ENCODE measurements at regions not wholly inside any gene's neighbourhood (a gene's known extent, or its start where the extent isn't known, plus 50 kb on each side); places are given as distances from the start of the nearest gene placed in this dataset.

- H3K79me2 ChIP-seq (ENCODE audit: insufficient read depth, low read length), result no peaks in the 10 kb centered on the region
- POLR2A ChIA-PET, result no interaction called here
These were observed 219.6 kb upstream of the SESN3 start for GRCh38 chr11:95450547-95451123.

GRCh38 chr11:95445746-95446333 lies 214.8 kb upstream of the SESN3 start:
- DNase-seq (ENCODE audit: low read depth, low spot score), result no peak
- Histone ChIP-seq H3K9me3 (ENCODE audit: control insufficient read depth in 1 of 2, insufficient read depth in 1 of 2, low read depth in 1 of 2, low read length in 2 of 2) (no peaks in the 10 kb centered on the region), H3K36me3 (ENCODE audit: control insufficient read depth in 1 of 2, insufficient read depth in 2 of 2, low read length in 2 of 2) (no peaks in the 10 kb centered on the region), H3K9ac (ENCODE audit: low read length) (no peak overlapping the region), H3K4me1 (ENCODE audit: control insufficient read depth in 1 of 2, insufficient read depth in 2 of 2, low read length in 2 of 2) (no peaks in the 10 kb centered on the region), H3K27me3 (ENCODE audit: insufficient read depth, low read length) (no peaks in the 10 kb centered on the region), H2AFZ (ENCODE audit: low read depth, low read length, poor library complexity, severe bottlenecking) (no peak overlapping the region), H3K4me3 (replicated peaks in 1 of 2; ENCODE audit: low read depth in 1 of 2, low read length in 2 of 2) (no peak overlapping the region), H3K79me2 (ENCODE audit: insufficient read depth, low read length) (no peaks in the 10 kb centered on the region), H3K9me2 (ENCODE audit: insufficient read depth) (no peaks in the 10 kb centered on the region), H3K4me2 (ENCODE audit: low read length) (no peak overlapping the region), H3K27ac (ENCODE audit: low read depth, low read length) (no peak overlapping the region), H4K20me1 (ENCODE audit: insufficient read depth) (no peaks in the 10 kb centered on the region)
- intact Hi-C loops (cut with micrococcal nuclease), result no loop called here
- CTCF ChIA-PET, result no interaction called here
- RAD21 ChIA-PET (ENCODE audit: low non-redundant PET in 1 of 2, low total read pairs in 2 of 2, uncharacterized antibody in 2 of 2, unreplicated experiment in 2 of 2), result no interaction called here
- POLR2A ChIA-PET, result no interaction called here
- BruUV-seq (replicated peaks), result no TSS peak
- no peak for ATAC-seq
- TF ChIP-seq EZH2phosphoT487 (IDR thresholded peaks at IDR 0.05; ENCODE audit: borderline replicate concordance), result no peak
- TF ChIP-seq ZBTB33 (IDR thresholded peaks at IDR 0.05; ENCODE audit: extremely low read depth, insufficient replicate concordance, low read length), result no peak
- no peak for TF ChIP-seq CEBPB (IDR thresholded peaks at IDR 0.05; ENCODE audit: low read depth)
- TF ChIP-seq JUND (IDR thresholded peaks at IDR 0.05), result no peak
- no peak for TF ChIP-seq EZH2 (IDR thresholded peaks at IDR 0.05)
- no peak for TF ChIP-seq TCF7L2 (IDR thresholded peaks at IDR 0.05; ENCODE audit: borderline replicate concordance, extremely low read depth, insufficient read depth, insufficient read length)
- TF ChIP-seq ZFX (IDR thresholded peaks at IDR 0.05), result no peak
- TF ChIP-seq ZNF274 (IDR thresholded peaks at IDR 0.05; ENCODE audit: low read depth, low read length), result no peak
- no peak for TF ChIP-seq CBX3 (IDR thresholded peaks at IDR 0.05; ENCODE audit: low read depth)
- no peak for TF ChIP-seq SP1 (IDR thresholded peaks at IDR 0.05; ENCODE audit: low read depth)
- TF ChIP-seq POLR2AphosphoS5 (IDR thresholded peaks at IDR 0.05; ENCODE audit: low read depth, low read length), result no peak
- no peak for TF ChIP-seq SRF (IDR thresholded peaks at IDR 0.05; ENCODE audit: low read depth)
- TF ChIP-seq ELF1 (IDR thresholded peaks at IDR 0.05; ENCODE audit: borderline replicate concordance, low read depth), result no peak
- TF ChIP-seq CTCF (IDR thresholded peaks at IDR 0.05 in 2 of 3, conservative IDR thresholded peaks at IDR 0.05 in 1 of 3; ENCODE audit: borderline replicate concordance in 1 of 3, insufficient read depth in 1 of 3, low read depth in 2 of 3, low read length in 2 of 3), result no peak
- no peak for TF ChIP-seq ATF3 (IDR thresholded peaks at IDR 0.05)
- no peak for TF ChIP-seq EGR1 (IDR thresholded peaks at IDR 0.05; ENCODE audit: low read depth)
- no peak for TF ChIP-seq SIN3A (IDR thresholded peaks at IDR 0.05; ENCODE audit: low read depth)

More at GRCh38 chr11:95450547-95451123, 219.6 kb upstream of the SESN3 start:
- Histone ChIP-seq H4K20me1 (ENCODE audit: insufficient read depth) (no peaks in the 10 kb centered on the region), H3K9ac (ENCODE audit: low read length) (no peak overlapping the region), H3K4me3 (replicated peaks in 1 of 2; ENCODE audit: low read depth in 1 of 2, low read length in 2 of 2) (no peak overlapping the region), H2AFZ (ENCODE audit: low read depth, low read length, poor library complexity, severe bottlenecking) (no peak overlapping the region), H3K27me3 (ENCODE audit: insufficient read depth, low read length) (no peaks in the 10 kb centered on the region), H3K4me2 (ENCODE audit: low read length) (no peak overlapping the region), H3K36me3 (ENCODE audit: control insufficient read depth in 1 of 2, insufficient read depth in 2 of 2, low read length in 2 of 2) (no peaks in the 10 kb centered on the region), H3K9me2 (ENCODE audit: insufficient read depth) (no peaks in the 10 kb centered on the region), H3K9me3 (ENCODE audit: control insufficient read depth in 1 of 2, insufficient read depth in 1 of 2, low read depth in 1 of 2, low read length in 2 of 2) (no peaks in the 10 kb centered on the region), H3K27ac (ENCODE audit: low read depth, low read length) (no peak overlapping the region), H3K4me1 (ENCODE audit: control insufficient read depth in 1 of 2, insufficient read depth in 2 of 2, low read length in 2 of 2) (no peaks in the 10 kb centered on the region)
- intact Hi-C loops (cut with micrococcal nuclease), result no loop called here
- no peak for TF ChIP-seq ZNF274 (IDR thresholded peaks at IDR 0.05; ENCODE audit: low read depth, low read length)
- TF ChIP-seq YY1 (IDR thresholded peaks at IDR 0.05; ENCODE audit: extremely low read depth, insufficient replicate concordance, low read depth, low read length), result no peak
- no peak for TF ChIP-seq EZH2 (IDR thresholded peaks at IDR 0.05)
- TF ChIP-seq CBX3 (IDR thresholded peaks at IDR 0.05; ENCODE audit: low read depth), result no peak
- CTCF ChIA-PET, result no interaction called here
- DNase-seq (ENCODE audit: low read depth, low spot score), result no peak
- no TSS peak for BruUV-seq (replicated peaks)
- RAD21 ChIA-PET (ENCODE audit: low non-redundant PET in 1 of 2, low total read pairs in 2 of 2, uncharacterized antibody in 2 of 2, unreplicated experiment in 2 of 2), result no interaction called here
- ATAC-seq, result no peak

Data from HCT116 (cell line).